Bronchial epithelial cell (primary cell): ENCODE measurements at regions not wholly inside any gene's neighbourhood (a gene's known extent, or its start where the extent isn't known, plus 50 kb on each side); places are given as distances from the start of the nearest gene placed in this dataset.

Experiments
- DNase-seq: peaks from one replicate; pipeline ENCODE4 v3.0.0-alpha.2; 2010; ENCODE audit warnings: low read depth
- FAIRE-seq: peaks from 2 replicates; lab custom pipeline; 2011; peaks lifted over from hg19 to GRCh38; lab: Jason Lieb, UNC
- H3K27me3 ChIP-seq: 2 replicates; pipeline ENCODE4 v1.5.1; 2011; ENCODE audit warnings: low read length; ENCODE audit not compliant: control insufficient read depth, insufficient read depth
- H3K36me3 ChIP-seq: 2 replicates; pipeline ENCODE4 v1.5.1; 2011; ENCODE audit warnings: low read length; ENCODE audit not compliant: control insufficient read depth, insufficient read depth
- H3K4me3 ChIP-seq: 2 replicates; pipeline ENCODE4 v1.5.1; 2011; ENCODE audit warnings: mild to moderate bottlenecking, low read depth, low read length, control low read depth
- TF ChIP-seq, protein P1 (sequence below): IDR thresholded peaks from 2 replicates; pipeline ENCODE4 v1.5.1; 2011; ENCODE audit warnings: mild to moderate bottlenecking, moderate library complexity, low read length, control low read depth, inconsistent platforms; ENCODE audit not compliant: insufficient read depth, severe bottlenecking

DNA sequence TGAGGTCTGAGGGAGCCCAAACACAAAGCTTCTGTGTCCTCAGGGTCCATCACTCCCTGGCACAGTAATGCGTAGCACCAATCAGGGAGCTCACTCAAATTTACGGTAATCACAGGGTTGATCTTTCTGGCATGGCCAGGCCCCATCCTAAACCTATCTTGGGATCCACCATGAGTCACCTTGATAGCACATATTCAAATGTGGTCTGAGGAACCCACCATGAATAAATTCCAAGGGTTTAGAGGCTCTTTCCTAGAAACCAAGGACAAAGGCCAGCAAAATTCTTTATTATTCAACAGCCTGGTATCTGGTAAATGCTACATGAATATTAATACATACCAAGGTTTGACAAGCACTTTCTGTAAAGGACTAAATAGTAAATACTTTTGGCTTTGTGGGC lies 254.5 kb downstream of the TLR4 start:
- FAIRE-seq, result no peak
- TF ChIP-seq, protein P1, sequence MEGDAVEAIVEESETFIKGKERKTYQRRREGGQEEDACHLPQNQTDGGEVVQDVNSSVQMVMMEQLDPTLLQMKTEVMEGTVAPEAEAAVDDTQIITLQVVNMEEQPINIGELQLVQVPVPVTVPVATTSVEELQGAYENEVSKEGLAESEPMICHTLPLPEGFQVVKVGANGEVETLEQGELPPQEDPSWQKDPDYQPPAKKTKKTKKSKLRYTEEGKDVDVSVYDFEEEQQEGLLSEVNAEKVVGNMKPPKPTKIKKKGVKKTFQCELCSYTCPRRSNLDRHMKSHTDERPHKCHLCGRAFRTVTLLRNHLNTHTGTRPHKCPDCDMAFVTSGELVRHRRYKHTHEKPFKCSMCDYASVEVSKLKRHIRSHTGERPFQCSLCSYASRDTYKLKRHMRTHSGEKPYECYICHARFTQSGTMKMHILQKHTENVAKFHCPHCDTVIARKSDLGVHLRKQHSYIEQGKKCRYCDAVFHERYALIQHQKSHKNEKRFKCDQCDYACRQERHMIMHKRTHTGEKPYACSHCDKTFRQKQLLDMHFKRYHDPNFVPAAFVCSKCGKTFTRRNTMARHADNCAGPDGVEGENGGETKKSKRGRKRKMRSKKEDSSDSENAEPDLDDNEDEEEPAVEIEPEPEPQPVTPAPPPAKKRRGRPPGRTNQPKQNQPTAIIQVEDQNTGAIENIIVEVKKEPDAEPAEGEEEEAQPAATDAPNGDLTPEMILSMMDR, result no peak
- H3K27me3 ChIP-seq, result no peaks in the 10 kb centered on the region
- no peak overlapping the region for H3K4me3 ChIP-seq
- no peak for DNase-seq
- H3K36me3 ChIP-seq, result no peaks in the 10 kb centered on the region

DNA sequence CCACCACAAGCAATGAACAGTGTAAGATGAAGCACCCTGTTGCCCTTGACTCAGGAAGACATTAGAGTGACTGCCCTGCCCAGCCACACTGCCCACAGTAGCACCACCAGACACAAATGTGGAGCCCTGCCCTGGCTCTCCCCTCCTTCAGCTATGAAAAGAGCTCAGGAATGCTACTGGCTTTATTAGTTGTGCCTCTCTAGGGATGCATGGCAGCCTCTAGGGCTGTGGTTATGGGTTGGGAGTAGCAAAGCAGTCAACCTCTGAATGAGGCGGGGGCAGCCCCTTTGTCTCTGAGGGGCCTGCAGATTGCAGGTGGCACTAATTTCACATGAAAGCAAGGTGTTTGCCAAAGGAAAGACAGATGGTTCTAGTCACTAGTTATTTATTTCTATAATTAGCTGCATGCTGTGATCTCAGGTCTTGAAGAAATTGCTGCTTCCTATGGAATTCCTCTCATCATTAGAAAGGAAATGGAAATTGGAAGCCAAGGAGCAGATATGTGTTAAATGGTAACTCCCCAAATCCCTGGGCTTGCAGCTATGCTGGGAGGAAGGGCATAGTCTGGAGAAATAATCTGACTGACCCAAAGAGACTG lies 259.4 kb downstream of the TLR4 start:
- no peak for FAIRE-seq
- Histone ChIP-seq H3K27me3 (no peaks in the 10 kb centered on the region), H3K4me3 (no peak overlapping the region), H3K36me3 (no peaks in the 10 kb centered on the region)
- TF ChIP-seq, protein P1, result no peak
- no peak for DNase-seq

DNA sequence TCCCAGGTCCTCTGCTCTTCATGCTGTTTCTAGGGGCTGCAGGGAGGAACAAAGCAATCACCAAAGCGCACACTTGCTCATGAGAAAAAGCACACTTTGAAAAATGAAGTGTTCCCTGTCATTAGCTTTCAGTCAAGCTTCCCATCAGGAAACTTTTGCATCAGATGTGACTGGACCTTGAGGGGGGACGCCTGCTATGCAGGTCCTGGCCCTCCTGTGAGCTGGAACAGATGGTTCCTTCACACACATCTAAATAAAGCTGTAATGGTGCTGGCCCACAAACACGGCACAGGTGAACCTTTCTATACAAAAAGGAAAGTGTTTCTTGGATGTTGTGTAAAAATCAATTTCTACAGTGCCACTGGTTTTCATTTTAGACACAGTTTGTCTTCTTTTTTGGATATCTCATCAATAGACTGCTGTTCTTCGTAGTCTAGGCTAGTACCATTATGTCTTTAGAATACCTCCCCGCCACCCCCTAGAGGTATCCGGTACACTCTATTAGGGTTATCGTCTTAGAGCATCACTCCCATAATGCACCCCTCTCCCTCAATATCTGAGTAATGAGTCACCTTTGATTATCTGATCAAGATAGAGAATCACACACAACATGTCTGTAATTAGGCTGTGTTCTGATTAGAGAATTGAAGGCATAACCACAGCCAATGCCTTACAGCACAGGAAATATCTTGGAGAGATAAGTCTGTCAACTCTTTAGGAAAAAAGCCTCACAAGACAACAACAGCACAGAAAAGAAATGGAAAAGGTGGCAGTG lies 266.3 kb downstream of the TLR4 start:
- Histone ChIP-seq H3K36me3 (no peaks in the 10 kb centered on the region), H3K27me3 (no peaks in the 10 kb centered on the region), H3K4me3 (no peak overlapping the region)
- DNase-seq (no peak), FAIRE-seq (no peak)
- TF ChIP-seq, protein P1, result no peak

DNA sequence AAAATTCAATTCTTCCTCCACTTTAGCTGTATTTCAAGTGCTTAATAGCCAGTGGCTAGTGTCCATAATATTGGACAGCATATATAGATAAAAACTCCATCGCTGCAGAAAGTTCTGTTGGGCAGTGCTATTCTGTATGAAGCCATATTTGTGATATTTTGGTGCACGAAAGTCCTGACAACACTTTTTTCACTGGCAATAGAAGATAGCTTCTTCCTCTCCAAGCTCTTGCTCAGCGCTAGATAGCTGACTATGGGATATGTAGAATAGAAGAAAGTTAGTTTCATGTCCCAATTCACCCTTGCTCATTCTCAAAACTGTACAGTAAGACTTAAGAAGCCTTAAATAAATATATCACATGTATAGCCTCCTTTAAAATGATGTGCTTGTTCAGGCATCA lies 269.9 kb downstream of the TLR4 start:
- no peak overlapping the region for H3K4me3 ChIP-seq
- H3K36me3 ChIP-seq, result no peaks in the 10 kb centered on the region
- no peaks in the 10 kb centered on the region for H3K27me3 ChIP-seq
- DNase-seq (no peak), FAIRE-seq (no peak)
- TF ChIP-seq, protein P1, result no peak

DNA sequence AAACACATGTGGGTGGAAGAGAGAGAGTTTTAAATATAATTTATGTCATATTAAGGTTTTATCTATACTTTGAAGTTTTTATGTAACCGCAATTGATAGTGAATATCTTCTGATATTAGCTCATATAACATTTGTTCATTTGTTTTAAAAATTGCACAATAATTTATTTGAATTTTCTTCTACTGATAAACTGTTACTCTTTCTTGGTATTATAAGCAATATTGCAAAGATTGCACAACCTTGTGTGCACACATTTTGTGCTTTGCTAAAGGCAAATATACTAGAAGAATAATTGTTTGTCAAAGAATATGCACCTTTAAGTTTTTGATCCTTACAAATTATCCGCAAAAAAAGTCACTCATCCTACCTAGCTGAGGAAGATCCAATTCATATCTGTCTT lies 275.7 kb downstream of the TLR4 start:
- no peak for DNase-seq
- FAIRE-seq, result no peak
- H3K36me3 ChIP-seq, result no peaks in the 10 kb centered on the region
- TF ChIP-seq, protein P1, result no peak
- H3K4me3 ChIP-seq, result no peak overlapping the region
- no peaks in the 10 kb centered on the region for H3K27me3 ChIP-seq
